Femur (tissue), 1 donor: ENCODE measurements at regions not wholly inside any gene's neighbourhood (a gene's known extent, or its start where the extent isn't known, plus 50 kb on each side); places are given as distances from the start of the nearest gene placed in this dataset.
"Not testable (repeated sequence)": the region's sequence is repeated elsewhere in the genome, so short reads cannot be mapped to it uniquely, and the experiment has no call there.

ENCODE experiments used
- DNase-seq: peaks from one replicate; pipeline ENCODE4 v3.0.0-alpha.2; 2017

- no peak for DNase-seq
Measured at GRCh38 chr13:73661066-73661465, 473.1 kb downstream of the KLF12 start.

- no peak for DNase-seq
Measured at GRCh38 chr13:73658639-73659038, 475.6 kb downstream of the KLF12 start.

- peak; percentile 85 for DNase-seq
Measured at GRCh38 chr13:73657821-73658540, 476.2 kb downstream of the KLF12 start.

GRCh38 chr13:73656863-73657262 lies 477.3 kb downstream of the KLF12 start:
- no peak for DNase-seq

GRCh38 chr13:73653688-73654087 lies 480.5 kb downstream of the KLF12 start:
- no peak for DNase-seq

- no peak for DNase-seq
Measured at GRCh38 chr13:73647417-73647816, 486.8 kb downstream of the KLF12 start.

- DNase-seq, result not testable (repeated sequence)
Measured at GRCh38 chr13:73640476-73641179, 493.6 kb downstream of the KLF12 start.

- DNase-seq, result no peak
Measured at GRCh38 chr13:73635166-73635787, 498.9 kb downstream of the KLF12 start.

- peak; percentile 46 for DNase-seq
Measured at GRCh38 chr13:73633817-73634460, 500.3 kb downstream of the KLF12 start.

- DNase-seq, result no peak
Measured at GRCh38 chr13:73631411-73631810, 502.8 kb downstream of the KLF12 start.

- no peak for DNase-seq
Measured at GRCh38 chr13:73625562-73626339, 508.5 kb downstream of the KLF12 start.

- DNase-seq, result no peak
Measured at GRCh38 chr13:73623281-73623680, 510.9 kb downstream of the KLF12 start.

- DNase-seq, result no peak
Measured at GRCh38 chr13:73622381-73622780, 511.8 kb downstream of the KLF12 start.

- DNase-seq, result no peak
Measured at GRCh38 chr13:73618275-73618865, 515.8 kb downstream of the KLF12 start.

GRCh38 chr13:73616861-73617260 lies 517.3 kb downstream of the KLF12 start:
- DNase-seq, result no peak

- no peak for DNase-seq
Measured at GRCh38 chr13:73610799-73611592, 523.2 kb downstream of the KLF12 start.

- DNase-seq, result no peak
Measured at GRCh38 chr13:73608711-73609485, 525.3 kb downstream of the KLF12 start.

- DNase-seq, result no peak
Measured at GRCh38 chr13:73608157-73608516, 526.1 kb downstream of the KLF12 start.

GRCh38 chr13:73607489-73608156 lies 526.6 kb downstream of the KLF12 start:
- DNase-seq, result no peak

GRCh38 chr13:73603646-73604045 lies 530.6 kb downstream of the KLF12 start:
- DNase-seq, result no peak
